GM23338 (cell line): ENCODE measurements at regions not wholly inside any gene's neighbourhood (a gene's known extent, or its start where the extent isn't known, plus 50 kb on each side); places are given as distances from the start of the nearest gene placed in this dataset.

Experiments used
- ATAC-seq: fragments of 200-7000 bp; cut with Tn5 transposase; 3 replicates; pipeline ENCODE4 v1.9.1; 2020
- DNase-seq: peaks from one replicate; pipeline ENCODE4 v3.0.0-alpha.2; 2015; ENCODE audit warnings: low spot score
- H2AFZ ChIP-seq: fragments of 200-600 bp; sonication (generic); 2 replicates; pipeline ENCODE4 v1.8.0; 2016; ENCODE audit warnings: antibody characterized with exemption, mild to moderate bottlenecking, moderate library complexity
- H3F3A ChIP-seq: fragments of 200-600 bp; sonication (generic); replicated peaks from 2 replicates; pipeline ENCODE4 v1.8.0; 2017; ENCODE audit warnings: antibody characterized with exemption, mixed run types, low read depth
- H3K27ac ChIP-seq: fragments of 200-600 bp; sonication (generic); 2 replicates; pipeline ENCODE4 v1.6.1; 2016; ENCODE audit warnings: low read depth
- H3K27me3 ChIP-seq: fragments of 200-600 bp; sonication (generic); 2 replicates; pipeline ENCODE4 v1.8.0; 2016; ENCODE audit warnings: mild to moderate bottlenecking, mixed run types, moderate library complexity; ENCODE audit not compliant: insufficient read depth
- H3K36me3 ChIP-seq: fragments of 200-600 bp; sonication (generic); 2 replicates; pipeline ENCODE4 v1.8.0; 2016; ENCODE audit warnings: mild to moderate bottlenecking; ENCODE audit not compliant: insufficient read depth
- H3K4me1 ChIP-seq: fragments of 200-600 bp; sonication (generic); 2 replicates; pipeline ENCODE4 v1.8.0; 2016; ENCODE audit warnings: mild to moderate bottlenecking, moderate library complexity; ENCODE audit not compliant: insufficient read depth
- H3K4me2 ChIP-seq: fragments of 200-600 bp; sonication (generic); 2 replicates; pipeline ENCODE4 v1.7.1; 2017; ENCODE audit warnings: mixed run types
- H3K4me3 ChIP-seq: fragments of 200-600 bp; sonication (generic); 2 replicates; pipeline ENCODE4 v1.6.1; 2016; ENCODE audit warnings: mixed run types
- H3K79me2 ChIP-seq: fragments of 200-600 bp; sonication (generic); replicated peaks from 2 replicates; pipeline ENCODE4 v1.8.0; 2017; ENCODE audit warnings: mild to moderate bottlenecking; ENCODE audit not compliant: insufficient read depth
- H3K9me2 ChIP-seq: fragments of 200-600 bp; sonication (generic); 2 replicates; pipeline ENCODE4 v1.8.0; 2017; ENCODE audit not compliant: insufficient read depth
- H4K20me1 ChIP-seq: fragments of 200-600 bp; sonication (generic); replicated peaks from 2 replicates; pipeline ENCODE4 v1.8.0; 2017; ENCODE audit warnings: mild to moderate bottlenecking; ENCODE audit not compliant: insufficient read depth
- H3K27ac Mint-ChIP-seq: 2 replicates; pipeline ENCODE4 v1.8.0; 2020; ENCODE audit warnings: inconsistent platforms, mild to moderate bottlenecking, moderate library complexity, mixed read lengths
- H3K27me3 Mint-ChIP-seq: 3 replicates; pipeline ENCODE4 v1.8.0; 2022; ENCODE audit warnings: low read depth, mild to moderate bottlenecking, moderate library complexity, mixed read lengths, inconsistent platforms; ENCODE audit not compliant: insufficient read depth, poor library complexity
- H3K36me3 Mint-ChIP-seq: 3 replicates; pipeline ENCODE4 v1.8.0; 2021; ENCODE audit warnings: low read depth, mild to moderate bottlenecking, inconsistent platforms, moderate library complexity, mixed read lengths
- H3K4me1 Mint-ChIP-seq: 3 replicates; pipeline ENCODE4 v1.8.0; 2020; ENCODE audit warnings: mild to moderate bottlenecking, inconsistent platforms, mixed read lengths
- H3K4me3 Mint-ChIP-seq: 3 replicates; pipeline ENCODE4 v1.8.0; 2021; ENCODE audit warnings: moderate library complexity, mild to moderate bottlenecking, inconsistent platforms, mixed read lengths
- H3K9me3 Mint-ChIP-seq: 3 replicates; pipeline ENCODE4 v1.8.0; 2020; ENCODE audit warnings: moderate library complexity, mild to moderate bottlenecking, inconsistent platforms, mixed read lengths
- CREB1 ChIP-seq: fragments of 250-450 bp; sonication (Bioruptor Pico); IDR thresholded peaks from 2 replicates; pipeline ENCODE4 v1.5.0; 2020; ENCODE audit warnings: low read depth, mild to moderate bottlenecking, moderate library complexity
- EZH2 ChIP-seq: fragments of 200-600 bp; sonication (generic); IDR thresholded peaks from one replicate; pipeline ENCODE4 v1.8.0; 2017; ENCODE audit warnings: antibody characterized with exemption, mild to moderate bottlenecking, low read depth; ENCODE audit not compliant: unreplicated experiment
- EZH2phosphoT487 ChIP-seq: fragments of 200-600 bp; sonication (generic); IDR thresholded peaks from one replicate; pipeline ENCODE4 v1.8.1; 2018; ENCODE audit warnings: antibody characterized with exemption; ENCODE audit not compliant: unreplicated experiment
- JUNB ChIP-seq: IDR thresholded peaks from one replicate; pipeline ENCODE4 v1.6.1; 2016; ENCODE audit warnings: antibody characterized with exemption; ENCODE audit not compliant: unreplicated experiment
- POLR2AphosphoS5 ChIP-seq: IDR thresholded peaks from 2 replicates; pipeline ENCODE4 v1.6.1; 2016; ENCODE audit warnings: antibody characterized with exemption, low read depth
- STAT1 ChIP-seq: IDR thresholded peaks from one replicate; pipeline ENCODE4 v1.6.1; 2016; ENCODE audit warnings: antibody characterized with exemption; ENCODE audit not compliant: unreplicated experiment
- TF ChIP-seq, protein P1 (sequence below): IDR thresholded peaks from one replicate; pipeline ENCODE4 v1.6.1; 2018; ENCODE audit warnings: antibody characterized with exemption; ENCODE audit not compliant: unreplicated experiment
- TF ChIP-seq, protein P2 (sequence below), 2 experiments: fragments of 200-600 bp in 1 of 2; sonication (generic) in 1 of 2; conservative IDR thresholded peaks; 2 replicates each; pipeline versions ENCODE4 v1.5.1 to v1.6.1; 2016 to 2017; ENCODE audit warnings: antibody characterized with exemption in 2 of 2, low read depth in 2 of 2, mild to moderate bottlenecking in 2 of 2, moderate library complexity in 1 of 2
- TF ChIP-seq, protein P3 (sequence below): IDR thresholded peaks from 2 replicates; pipeline ENCODE4 v1.6.1; 2016; ENCODE audit warnings: antibody characterized with exemption

DNA sequence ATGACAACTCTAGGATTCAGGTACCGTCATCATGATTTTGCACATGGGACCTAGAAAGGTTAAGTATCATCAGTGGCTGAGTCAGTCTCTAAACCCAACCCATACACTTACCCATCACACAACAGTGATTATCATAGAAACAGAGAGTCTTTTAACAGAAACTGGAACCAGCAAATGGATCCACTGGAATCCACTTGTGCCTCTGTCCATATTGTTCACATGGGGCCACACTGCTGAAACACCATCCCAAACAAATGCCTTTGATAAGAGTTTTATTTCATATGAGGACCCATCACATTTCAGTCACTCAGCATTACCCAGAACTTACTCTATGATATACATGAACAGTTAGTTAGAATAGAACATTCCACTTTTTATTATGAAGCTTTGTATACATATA is 430.0 kb downstream of the STK39 start (continued):
- TF ChIP-seq, protein P1, sequence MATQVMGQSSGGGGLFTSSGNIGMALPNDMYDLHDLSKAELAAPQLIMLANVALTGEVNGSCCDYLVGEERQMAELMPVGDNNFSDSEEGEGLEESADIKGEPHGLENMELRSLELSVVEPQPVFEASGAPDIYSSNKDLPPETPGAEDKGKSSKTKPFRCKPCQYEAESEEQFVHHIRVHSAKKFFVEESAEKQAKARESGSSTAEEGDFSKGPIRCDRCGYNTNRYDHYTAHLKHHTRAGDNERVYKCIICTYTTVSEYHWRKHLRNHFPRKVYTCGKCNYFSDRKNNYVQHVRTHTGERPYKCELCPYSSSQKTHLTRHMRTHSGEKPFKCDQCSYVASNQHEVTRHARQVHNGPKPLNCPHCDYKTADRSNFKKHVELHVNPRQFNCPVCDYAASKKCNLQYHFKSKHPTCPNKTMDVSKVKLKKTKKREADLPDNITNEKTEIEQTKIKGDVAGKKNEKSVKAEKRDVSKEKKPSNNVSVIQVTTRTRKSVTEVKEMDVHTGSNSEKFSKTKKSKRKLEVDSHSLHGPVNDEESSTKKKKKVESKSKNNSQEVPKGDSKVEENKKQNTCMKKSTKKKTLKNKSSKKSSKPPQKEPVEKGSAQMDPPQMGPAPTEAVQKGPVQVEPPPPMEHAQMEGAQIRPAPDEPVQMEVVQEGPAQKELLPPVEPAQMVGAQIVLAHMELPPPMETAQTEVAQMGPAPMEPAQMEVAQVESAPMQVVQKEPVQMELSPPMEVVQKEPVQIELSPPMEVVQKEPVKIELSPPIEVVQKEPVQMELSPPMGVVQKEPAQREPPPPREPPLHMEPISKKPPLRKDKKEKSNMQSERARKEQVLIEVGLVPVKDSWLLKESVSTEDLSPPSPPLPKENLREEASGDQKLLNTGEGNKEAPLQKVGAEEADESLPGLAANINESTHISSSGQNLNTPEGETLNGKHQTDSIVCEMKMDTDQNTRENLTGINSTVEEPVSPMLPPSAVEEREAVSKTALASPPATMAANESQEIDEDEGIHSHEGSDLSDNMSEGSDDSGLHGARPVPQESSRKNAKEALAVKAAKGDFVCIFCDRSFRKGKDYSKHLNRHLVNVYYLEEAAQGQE = no peak
- TF ChIP-seq JUNB (no peak), CREB1 (CRISPR knock-in tag) (no peak), EZH2 (no peak), STAT1 (no peak), POLR2AphosphoS5 (no peak)
- TF ChIP-seq, protein P2, sequence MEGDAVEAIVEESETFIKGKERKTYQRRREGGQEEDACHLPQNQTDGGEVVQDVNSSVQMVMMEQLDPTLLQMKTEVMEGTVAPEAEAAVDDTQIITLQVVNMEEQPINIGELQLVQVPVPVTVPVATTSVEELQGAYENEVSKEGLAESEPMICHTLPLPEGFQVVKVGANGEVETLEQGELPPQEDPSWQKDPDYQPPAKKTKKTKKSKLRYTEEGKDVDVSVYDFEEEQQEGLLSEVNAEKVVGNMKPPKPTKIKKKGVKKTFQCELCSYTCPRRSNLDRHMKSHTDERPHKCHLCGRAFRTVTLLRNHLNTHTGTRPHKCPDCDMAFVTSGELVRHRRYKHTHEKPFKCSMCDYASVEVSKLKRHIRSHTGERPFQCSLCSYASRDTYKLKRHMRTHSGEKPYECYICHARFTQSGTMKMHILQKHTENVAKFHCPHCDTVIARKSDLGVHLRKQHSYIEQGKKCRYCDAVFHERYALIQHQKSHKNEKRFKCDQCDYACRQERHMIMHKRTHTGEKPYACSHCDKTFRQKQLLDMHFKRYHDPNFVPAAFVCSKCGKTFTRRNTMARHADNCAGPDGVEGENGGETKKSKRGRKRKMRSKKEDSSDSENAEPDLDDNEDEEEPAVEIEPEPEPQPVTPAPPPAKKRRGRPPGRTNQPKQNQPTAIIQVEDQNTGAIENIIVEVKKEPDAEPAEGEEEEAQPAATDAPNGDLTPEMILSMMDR (conservative IDR thresholded peaks at IDR 0.05; ENCODE audit: low read depth in 2 of 2) = no peak
- TF ChIP-seq, protein P3, sequence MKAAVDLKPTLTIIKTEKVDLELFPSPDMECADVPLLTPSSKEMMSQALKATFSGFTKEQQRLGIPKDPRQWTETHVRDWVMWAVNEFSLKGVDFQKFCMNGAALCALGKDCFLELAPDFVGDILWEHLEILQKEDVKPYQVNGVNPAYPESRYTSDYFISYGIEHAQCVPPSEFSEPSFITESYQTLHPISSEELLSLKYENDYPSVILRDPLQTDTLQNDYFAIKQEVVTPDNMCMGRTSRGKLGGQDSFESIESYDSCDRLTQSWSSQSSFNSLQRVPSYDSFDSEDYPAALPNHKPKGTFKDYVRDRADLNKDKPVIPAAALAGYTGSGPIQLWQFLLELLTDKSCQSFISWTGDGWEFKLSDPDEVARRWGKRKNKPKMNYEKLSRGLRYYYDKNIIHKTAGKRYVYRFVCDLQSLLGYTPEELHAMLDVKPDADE = no peak

DNA sequence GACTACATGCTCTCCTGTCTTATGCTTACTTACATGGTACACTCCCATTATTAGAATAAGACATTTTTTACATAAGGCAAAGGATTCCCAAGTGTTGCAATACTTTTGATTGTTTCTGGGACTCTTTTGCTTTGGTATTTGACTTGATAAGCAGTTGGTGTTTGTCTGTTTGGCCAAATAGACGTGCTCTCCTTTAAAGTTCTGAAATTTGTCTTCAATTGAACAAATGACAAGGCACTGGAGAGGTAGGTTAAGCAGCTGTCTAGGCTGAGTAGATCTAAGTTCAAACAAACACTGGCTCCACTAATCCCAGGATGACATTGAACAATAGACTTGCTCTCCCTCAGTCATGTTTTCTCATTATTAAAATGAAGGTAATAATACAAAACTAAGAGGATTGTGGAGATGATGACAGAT is 430.5 kb downstream of the STK39 start:
- no peak for ATAC-seq
- Histone ChIP-seq H3K4me3 (no peak overlapping the region), H3K4me2 (no peak overlapping the region), H4K20me1 (no peaks in the 10 kb centered on the region), H2AFZ (no peak overlapping the region), H3K27ac (no peak overlapping the region), H3K79me2 (no peaks in the 10 kb centered on the region), H3F3A (0 out of 2 replicates have a peak, but pooled peaks cover 3% of the 10 kb centered on the region), H3K36me3 (no peaks in the 10 kb centered on the region), H3K4me1 (no peaks in the 10 kb centered on the region), H3K9me2 (no peaks in the 10 kb centered on the region), H3K27me3 (no peaks in the 10 kb centered on the region)
- Mint-ChIP-seq H3K9me3 (no peaks in the 10 kb centered on the region), H3K4me1 (no peaks in the 10 kb centered on the region), H3K4me3 (no peak overlapping the region), H3K36me3 (peaks cover 23% of the 10 kb centered on the region), H3K27ac (no peak overlapping the region), H3K27me3 (peaks cover 1% of the 10 kb centered on the region)
- DNase-seq = no peak
- TF ChIP-seq, protein P3 = no peak
- TF ChIP-seq CREB1 (CRISPR knock-in tag) (no peak), STAT1 (no peak), EZH2phosphoT487 (no peak), POLR2AphosphoS5 (no peak), JUNB (no peak), EZH2 (no peak)
- TF ChIP-seq, protein P2 (conservative IDR thresholded peaks at IDR 0.05; ENCODE audit: low read depth in 2 of 2) = no peak
- TF ChIP-seq, protein P1 = no peak
